Keratinocyte (primary cell): ENCODE measurements at regions not wholly inside any gene's neighbourhood (a gene's known extent, or its start where the extent isn't known, plus 50 kb on each side); places are given as distances from the start of the nearest gene placed in this dataset.

Experiments
- DNase-seq: peaks from one replicate; pipeline ENCODE4 v3.0.0-alpha.2; 2011; ENCODE audit warnings: low read depth, missing footprints, low spot score
- FAIRE-seq: peaks from 2 replicates; lab custom pipeline; 2011; peaks lifted over from hg19 to GRCh38; lab: Jason Lieb, UNC
- H2AFZ ChIP-seq: 2 replicates; pipeline ENCODE4 v1.6.0; 2012; ENCODE audit warnings: low read length, control low read depth, inconsistent platforms; ENCODE audit not compliant: control insufficient read depth
- H3K27ac ChIP-seq: 2 replicates; pipeline ENCODE4 v1.5.1; 2011; ENCODE audit warnings: low read length; ENCODE audit not compliant: control insufficient read depth, insufficient read depth
- H3K27me3 ChIP-seq: 3 replicates; pipeline ENCODE4 v1.6.0; 2011; ENCODE audit warnings: low read length; ENCODE audit not compliant: control insufficient read depth, insufficient read depth; ENCODE audit errors: extremely low read depth
- H3K36me3 ChIP-seq, 2 experiments: 2 replicates in 1 of 2; 3 replicates in 1 of 2; pipeline ENCODE4 v1.5.1; 2011; ENCODE audit warnings: low read length in 2 of 2, mild to moderate bottlenecking in 1 of 2; ENCODE audit not compliant: control insufficient read depth in 2 of 2, insufficient read depth in 2 of 2; ENCODE audit errors: extremely low read depth in 1 of 2
- H3K4me1 ChIP-seq: 3 replicates; pipeline ENCODE4 v1.5.1; 2011; ENCODE audit warnings: low read length; ENCODE audit not compliant: control insufficient read depth, insufficient read depth; ENCODE audit errors: extremely low read depth
- H3K4me2 ChIP-seq: 3 replicates; pipeline ENCODE4 v1.6.0; 2011; ENCODE audit warnings: low read depth, low read length; ENCODE audit not compliant: control insufficient read depth, insufficient read depth; ENCODE audit errors: extremely low read depth
- H3K4me3 ChIP-seq, 3 experiments: fragments of 200-600 bp in 1 of 3; sonication (generic) in 1 of 3; 2 replicates in 2 of 3; 3 replicates in 1 of 3; pipeline ENCODE4 v1.5.1; 2011 to 2016; ENCODE audit warnings: low read length in 3 of 3, mild to moderate bottlenecking in 3 of 3, control low read depth in 2 of 3, inconsistent platforms in 1 of 3, low read depth in 1 of 3, mixed read lengths in 1 of 3, mixed run types in 1 of 3, moderate library complexity in 1 of 3; ENCODE audit not compliant: control insufficient read depth in 2 of 3, insufficient read depth in 2 of 3; ENCODE audit errors: extremely low read depth in 1 of 3
- H3K79me2 ChIP-seq: 2 replicates; pipeline ENCODE4 v1.6.0; 2012; ENCODE audit warnings: low read length; ENCODE audit not compliant: control insufficient read depth, insufficient read depth
- H3K9ac ChIP-seq: 3 replicates; pipeline ENCODE4 v1.6.0; 2011; ENCODE audit warnings: low read length; ENCODE audit not compliant: control insufficient read depth, insufficient read depth; ENCODE audit errors: extremely low read depth
- H3K9me1 ChIP-seq: 3 replicates; pipeline ENCODE4 v1.6.0; 2011; ENCODE audit warnings: low read length; ENCODE audit not compliant: control insufficient read depth, insufficient read depth; ENCODE audit errors: extremely low read depth
- H3K9me3 ChIP-seq: 2 replicates; pipeline ENCODE4 v1.5.1; 2012; ENCODE audit warnings: low read depth, low read length; ENCODE audit not compliant: control insufficient read depth
- H4K20me1 ChIP-seq: 3 replicates; pipeline ENCODE4 v1.6.0; 2011; ENCODE audit warnings: low read length; ENCODE audit not compliant: control insufficient read depth, insufficient read depth; ENCODE audit errors: extremely low read depth
- CTCF ChIP-seq, 3 experiments: IDR thresholded peaks in 1 of 3; conservative IDR thresholded peaks in 1 of 3; optimal IDR thresholded peaks in 1 of 3; 2 replicates in 2 of 3; 3 replicates in 1 of 3; pipeline versions ENCODE3 to v1.5.1; 2011; ENCODE audit warnings: low read length in 3 of 3, mild to moderate bottlenecking in 3 of 3, moderate library complexity in 2 of 3, control low read depth in 1 of 3, inconsistent platforms in 1 of 3; ENCODE audit not compliant: insufficient read depth in 2 of 3; ENCODE audit errors: extremely low read depth in 1 of 3
- EZH2 ChIP-seq: IDR thresholded peaks from one replicate; pipeline ENCODE4 v1.6.1; 2012; ENCODE audit warnings: inconsistent platforms, mild to moderate bottlenecking, low read length, moderate library complexity
- dilution Hi-C: fragments of 300-500 bp; cut with MboI; formaldehyde crosslinking; loops from one replicate; pipeline ENCODE4 v1.7.0; 2020; ENCODE audit warnings: low sequenced_read_pairs; ENCODE audit not compliant: extremely low pct_ligation_motif_present

GRCh38 chr22:48366056-48366455 lies 1461.6 kb downstream of the BRD1 start:
- H4K20me1 ChIP-seq: no peaks in the 10 kb centered on the region
- no peak for TF ChIP-seq EZH2
- no peaks in the 10 kb centered on the region for H3K36me3 ChIP-seq
- H3K9ac ChIP-seq: no peak overlapping the region
- no peaks in the 10 kb centered on the region for H3K27me3 ChIP-seq
- dilution Hi-C loops: no loop called here
- no peaks in the 10 kb centered on the region for H3K9me1 ChIP-seq
- H3K4me3 ChIP-seq: no peak overlapping the region
- H3K4me2 ChIP-seq: no peak overlapping the region
- FAIRE-seq (no peak), DNase-seq (no peak)
- no peaks in the 10 kb centered on the region for H3K79me2 ChIP-seq
- peaks cover 7% of the 10 kb centered on the region for H3K9me3 ChIP-seq
- H2AFZ ChIP-seq: no peak overlapping the region
- no peak overlapping the region for H3K27ac ChIP-seq
- H3K4me1 ChIP-seq: no peaks in the 10 kb centered on the region

GRCh38 chr22:48365386-48365785 lies 1462.3 kb downstream of the BRD1 start:
- Histone ChIP-seq H3K9me1 (no peaks in the 10 kb centered on the region), H3K9ac (no peak overlapping the region), H2AFZ (no peak overlapping the region), H3K79me2 (no peaks in the 10 kb centered on the region), H3K36me3 (no peaks in the 10 kb centered on the region), H3K4me1 (no peaks in the 10 kb centered on the region), H3K27me3 (no peaks in the 10 kb centered on the region), H4K20me1 (no peaks in the 10 kb centered on the region), H3K4me3 (no peak overlapping the region), H3K27ac (no peak overlapping the region), H3K4me2 (no peak overlapping the region), H3K9me3 (peaks cover 9% of the 10 kb centered on the region)
- FAIRE-seq (no peak), DNase-seq (no peak)
- TF ChIP-seq EZH2 (no peak), CTCF (optimal IDR thresholded peaks at IDR 0.05 in 1 of 3, IDR thresholded peaks at IDR 0.05 in 1 of 3, conservative IDR thresholded peaks at IDR 0.05 in 1 of 3; ENCODE audit: extremely low read depth in 1 of 3, insufficient read depth in 2 of 3, low read length in 3 of 3) (no peak)
- dilution Hi-C loops: no loop called here

- H3K4me3 ChIP-seq: no peak overlapping the region
- H3K27me3 ChIP-seq: no peaks in the 10 kb centered on the region
- H2AFZ ChIP-seq: no peak overlapping the region
- no peak overlapping the region for H3K4me2 ChIP-seq
- H3K36me3 ChIP-seq: no peaks in the 10 kb centered on the region
- no peak for TF ChIP-seq EZH2
- TF ChIP-seq CTCF (optimal IDR thresholded peaks at IDR 0.05 in 1 of 3, IDR thresholded peaks at IDR 0.05 in 1 of 3, conservative IDR thresholded peaks at IDR 0.05 in 1 of 3; ENCODE audit: extremely low read depth in 1 of 3, insufficient read depth in 2 of 3, low read length in 3 of 3): no peak
- DNase-seq (no peak), FAIRE-seq (no peak)
- H3K4me1 ChIP-seq: no peaks in the 10 kb centered on the region
- no peaks in the 10 kb centered on the region for H3K9me1 ChIP-seq
- H3K79me2 ChIP-seq: no peaks in the 10 kb centered on the region
- H4K20me1 ChIP-seq: no peaks in the 10 kb centered on the region
- peaks cover 9% of the 10 kb centered on the region for H3K9me3 ChIP-seq
- no peak overlapping the region for H3K27ac ChIP-seq
- H3K9ac ChIP-seq: no peak overlapping the region
- dilution Hi-C loops: no loop called here
Observed at GRCh38 chr22:48362721-48363404, 1464.8 kb downstream of the BRD1 start.
